HCT116 (cell line): ENCODE measurements at regions not wholly inside any gene's neighbourhood (a gene's known extent, or its start where the extent isn't known, plus 50 kb on each side); places are given as distances from the start of the nearest gene placed in this dataset.

Source experiments
- ATAC-seq: fragments of 200-7000 bp; cut with Tn5 transposase; 2 replicates; pipeline ENCODE4 v1.9.1; 2020; ENCODE audit warnings: mild to moderate bottlenecking, moderate library complexity
- BruUV-seq: library from RNA; stranded (reverse); fragments of 400-500 nt; replicated peaks from 2 replicates; lab custom pipeline; 2021; lab: Mats Ljungman, UMichigan
- CTCF ChIA-PET: fragments of 300-600 bp; sonication (Branson Sonifier 250); formaldehyde crosslinking; loops from one replicate; lab custom pipeline; 2021; ENCODE audit warnings: antibody characterized with exemption; lab: Charles Lee
- POLR2A ChIA-PET: fragments of 300-600, 350-600 bp; sonication (Branson Sonifier 250); formaldehyde crosslinking; loops from one replicate; lab custom pipeline; 2021; ENCODE audit warnings: antibody characterized with exemption; lab: Charles Lee
- RAD21 ChIA-PET, 2 experiments: fragments of 300-600 bp; sonication (Branson Sonifier 250); formaldehyde crosslinking; loops; one replicate each; lab custom pipeline; 2023; ENCODE audit warnings: low total read pairs in 2 of 2; ENCODE audit not compliant: uncharacterized antibody in 2 of 2, unreplicated experiment in 2 of 2, low non-redundant PET in 1 of 2; lab: Charles Lee
- DNase-seq: peaks from one replicate; pipeline ENCODE4 v3.0.0-alpha.2; 2010; ENCODE audit warnings: low read depth, low spot score
- H2AFZ ChIP-seq: fragments of 200-600 bp; shearing (Covaris generic), sonication (generic); 2 replicates; pipeline ENCODE4 v1.6.1; 2017; ENCODE audit warnings: low read depth, mixed run types, mixed read lengths, antibody characterized with exemption, low read length; ENCODE audit not compliant: poor library complexity, severe bottlenecking
- H3K27ac ChIP-seq: 2 replicates; pipeline ENCODE4 v1.5.1; 2012; ENCODE audit warnings: low read depth, low read length
- H3K27me3 ChIP-seq: fragments of 200-600 bp; sonication (generic); 2 replicates; pipeline ENCODE4 v1.6.1; 2016; ENCODE audit warnings: mixed run types, low read length, mixed read lengths; ENCODE audit not compliant: insufficient read depth
- H3K36me3 ChIP-seq, 2 experiments: fragments of 200-500 bp in 1 of 2; fragments of 200-600 bp in 1 of 2; sonication (Bioruptor generic) in 1 of 2; sonication (generic) in 1 of 2; 2 replicates each; pipeline versions ENCODE4 v1.5.1 to v1.6.1; 2014 to 2016; ENCODE audit warnings: low read length in 2 of 2, inconsistent platforms in 1 of 2, mixed read lengths in 1 of 2, mixed run types in 1 of 2; ENCODE audit not compliant: insufficient read depth in 2 of 2, control insufficient read depth in 1 of 2
- H3K4me1 ChIP-seq, 2 experiments: fragments of 200-600 bp in 1 of 2; sonication (generic) in 1 of 2; 2 replicates each; pipeline versions ENCODE4 v1.5.1 to v1.6.1; 2012 to 2017; ENCODE audit warnings: low read length in 2 of 2, inconsistent platforms in 1 of 2, mild to moderate bottlenecking in 1 of 2, mixed read lengths in 1 of 2, mixed run types in 1 of 2, moderate library complexity in 1 of 2; ENCODE audit not compliant: insufficient read depth in 2 of 2, control insufficient read depth in 1 of 2
- H3K4me2 ChIP-seq: fragments of 200-600 bp; sonication (generic); 2 replicates; pipeline ENCODE4 v1.6.1; 2017; ENCODE audit warnings: mixed run types, low read length, mixed read lengths
- H3K4me3 ChIP-seq, 2 experiments: fragments of 200-600 bp in 1 of 2; sonication (generic) in 1 of 2; replicated peaks in 1 of 2; 2 replicates each; pipeline ENCODE4 v1.5.1; 2011 to 2016; ENCODE audit warnings: low read length in 2 of 2, control low read depth in 1 of 2, low read depth in 1 of 2, mild to moderate bottlenecking in 1 of 2, mixed read lengths in 1 of 2, mixed run types in 1 of 2
- H3K79me2 ChIP-seq: fragments of 200-600 bp; sonication (generic); 2 replicates; pipeline ENCODE4 v1.6.1; 2017; ENCODE audit warnings: mild to moderate bottlenecking, mixed run types, low read length, moderate library complexity, mixed read lengths; ENCODE audit not compliant: insufficient read depth
- H3K9ac ChIP-seq: fragments of 200-600 bp; sonication (generic); 2 replicates; pipeline ENCODE4 v1.6.1; 2016; ENCODE audit warnings: low read length, mixed read lengths
- H3K9me2 ChIP-seq: fragments of 200-600 bp; sonication (generic), shearing (Covaris generic); 2 replicates; pipeline ENCODE4 v1.6.1; 2017; ENCODE audit warnings: mixed run types, mild to moderate bottlenecking, moderate library complexity; ENCODE audit not compliant: insufficient read depth
- H3K9me3 ChIP-seq, 2 experiments: fragments of 200-500 bp in 1 of 2; fragments of 200-600 bp in 1 of 2; sonication (Bioruptor generic) in 1 of 2; sonication (generic) in 1 of 2; 2 replicates each; pipeline ENCODE4 v1.6.1; 2014 to 2017; ENCODE audit warnings: low read length in 2 of 2, mixed read lengths in 2 of 2, inconsistent platforms in 1 of 2, low read depth in 1 of 2, mild to moderate bottlenecking in 1 of 2, mixed run types in 1 of 2, moderate library complexity in 1 of 2; ENCODE audit not compliant: control insufficient read depth in 1 of 2, insufficient read depth in 1 of 2
- H4K20me1 ChIP-seq: fragments of 200-600 bp; sonication (generic), shearing (Covaris generic); 2 replicates; pipeline ENCODE4 v1.6.1; 2017; ENCODE audit warnings: mixed run types, mild to moderate bottlenecking, moderate library complexity; ENCODE audit not compliant: insufficient read depth
- ATF3 ChIP-seq: IDR thresholded peaks from 2 replicates; pipeline ENCODE4 v1.6.1; 2012
- CEBPB ChIP-seq: IDR thresholded peaks from 2 replicates; pipeline ENCODE4 v1.6.1; 2012; ENCODE audit warnings: low read depth
- EGR1 ChIP-seq: IDR thresholded peaks from 2 replicates; pipeline ENCODE4 v1.6.1; 2012; ENCODE audit warnings: low read depth
- ELF1 ChIP-seq: IDR thresholded peaks from 2 replicates; pipeline ENCODE4 v1.6.1; 2012; ENCODE audit warnings: low read depth, borderline replicate concordance
- EZH2phosphoT487 ChIP-seq: fragments of 200-600 bp; IDR thresholded peaks from 2 replicates; pipeline ENCODE4 v1.6.1; 2018; ENCODE audit warnings: antibody characterized with exemption, borderline replicate concordance
- JUND ChIP-seq: IDR thresholded peaks from 2 replicates; pipeline ENCODE4 v1.6.1; 2012
- POLR2A ChIP-seq: IDR thresholded peaks from 2 replicates; pipeline ENCODE4 v1.7.0; 2011; ENCODE audit warnings: borderline replicate concordance; ENCODE audit not compliant: insufficient read depth, insufficient read length; ENCODE audit errors: extremely low read depth
- POLR2AphosphoS5 ChIP-seq: IDR thresholded peaks from 2 replicates; pipeline ENCODE4 v1.6.1; 2011; ENCODE audit warnings: mild to moderate bottlenecking, low read depth, low read length, moderate library complexity
- SIN3A ChIP-seq: IDR thresholded peaks from 2 replicates; pipeline ENCODE4 v1.6.1; 2012; ENCODE audit warnings: low read depth
- SP1 ChIP-seq: IDR thresholded peaks from 2 replicates; pipeline ENCODE4 v1.6.1; 2012; ENCODE audit warnings: low read depth
- SRF ChIP-seq: IDR thresholded peaks from 2 replicates; pipeline ENCODE4 v1.6.1; 2012; ENCODE audit warnings: low read depth
- YY1 ChIP-seq: IDR thresholded peaks from 2 replicates; pipeline ENCODE4 v1.6.1; 2011; ENCODE audit warnings: low read length, low read depth, moderate library complexity, mild to moderate bottlenecking; ENCODE audit not compliant: insufficient replicate concordance; ENCODE audit errors: extremely low read depth
- ZFX ChIP-seq: fragments of 450-650 bp; IDR thresholded peaks from 2 replicates; pipeline ENCODE4 v1.6.1; 2017
- ZNF274 ChIP-seq: fragments of 200-500 bp; sonication (Bioruptor generic); IDR thresholded peaks from 2 replicates; pipeline ENCODE4 v1.6.1; 2014; ENCODE audit warnings: mild to moderate bottlenecking, low read depth, low read length, inconsistent platforms
- intact Hi-C: fragments of 100-400 bp; cut with micrococcal nuclease; formaldehyde crosslinking; loops from 2 replicates; pipeline ENCODE4 v1.10.0; 2022
- TF ChIP-seq, protein P1 (sequence below), 3 experiments: fragments of 200-600 bp in 1 of 3; sonication (generic) in 1 of 3; IDR thresholded peaks in 2 of 3; conservative IDR thresholded peaks in 1 of 3; 2 replicates each; pipeline ENCODE4 v1.5.1; 2012 to 2017; ENCODE audit warnings: low read depth in 2 of 3, low read length in 2 of 3, antibody characterized with exemption in 1 of 3, borderline replicate concordance in 1 of 3, control low read depth in 1 of 3, mild to moderate bottlenecking in 1 of 3, mixed read lengths in 1 of 3, mixed run types in 1 of 3, moderate library complexity in 1 of 3; ENCODE audit not compliant: insufficient read depth in 1 of 3

DNA sequence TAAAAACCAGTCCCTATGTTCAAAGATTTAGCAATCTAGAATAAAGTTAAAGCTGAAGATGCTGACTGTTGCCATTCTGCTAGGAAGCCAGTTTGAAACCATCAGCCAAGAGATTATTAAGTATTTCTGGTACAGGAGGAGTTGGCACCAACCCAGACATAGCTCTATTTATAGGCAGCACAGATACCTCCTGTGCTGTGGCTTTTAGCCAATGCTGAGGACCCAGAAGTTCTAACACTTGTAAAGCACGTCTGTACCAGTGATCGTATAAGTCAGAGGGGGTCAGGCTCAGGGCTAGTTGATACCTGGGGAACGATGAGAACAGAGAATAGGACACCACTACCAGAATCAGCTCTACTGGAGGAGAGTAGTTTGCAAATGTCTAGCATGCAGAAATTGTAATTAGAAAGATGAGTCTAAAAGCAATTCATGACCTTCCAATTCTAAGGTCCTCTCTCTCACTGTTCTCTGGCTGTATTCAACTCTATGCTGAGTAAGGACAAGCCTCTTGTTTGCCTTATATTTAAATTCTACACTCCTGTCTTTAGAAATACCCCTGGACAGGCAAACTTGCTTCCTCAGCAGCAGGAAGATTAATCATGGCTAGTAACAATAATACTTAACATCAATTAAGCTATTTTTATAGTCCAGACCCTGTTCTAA is 96.8 kb upstream of the PALMD start (continued):
- no peak for TF ChIP-seq YY1
- no peak for TF ChIP-seq ZFX
- TF ChIP-seq JUND = no peak
- TF ChIP-seq ZNF274 = no peak
- TF ChIP-seq SP1 = no peak
- no peak for TF ChIP-seq SIN3A
- no peak for TF ChIP-seq POLR2A
- no peak for TF ChIP-seq EGR1
- TF ChIP-seq CEBPB = no peak

- H3K27ac ChIP-seq = no peak overlapping the region
- POLR2A ChIA-PET = no interaction called here
- RAD21 ChIA-PET = no interaction called here
Observed at GRCh38 chr1:99550198-99550597, 95.7 kb upstream of the PALMD start.

More at GRCh38 chr1:99550198-99550597, 95.7 kb upstream of the PALMD start:
- intact Hi-C loops = no loop called here
- TF ChIP-seq EZH2phosphoT487 (no peak), ZNF274 (no peak), CEBPB (no peak), ELF1 (no peak), ATF3 (no peak), POLR2AphosphoS5 (no peak), YY1 (no peak), SRF (no peak)
- TF ChIP-seq, protein P1, sequence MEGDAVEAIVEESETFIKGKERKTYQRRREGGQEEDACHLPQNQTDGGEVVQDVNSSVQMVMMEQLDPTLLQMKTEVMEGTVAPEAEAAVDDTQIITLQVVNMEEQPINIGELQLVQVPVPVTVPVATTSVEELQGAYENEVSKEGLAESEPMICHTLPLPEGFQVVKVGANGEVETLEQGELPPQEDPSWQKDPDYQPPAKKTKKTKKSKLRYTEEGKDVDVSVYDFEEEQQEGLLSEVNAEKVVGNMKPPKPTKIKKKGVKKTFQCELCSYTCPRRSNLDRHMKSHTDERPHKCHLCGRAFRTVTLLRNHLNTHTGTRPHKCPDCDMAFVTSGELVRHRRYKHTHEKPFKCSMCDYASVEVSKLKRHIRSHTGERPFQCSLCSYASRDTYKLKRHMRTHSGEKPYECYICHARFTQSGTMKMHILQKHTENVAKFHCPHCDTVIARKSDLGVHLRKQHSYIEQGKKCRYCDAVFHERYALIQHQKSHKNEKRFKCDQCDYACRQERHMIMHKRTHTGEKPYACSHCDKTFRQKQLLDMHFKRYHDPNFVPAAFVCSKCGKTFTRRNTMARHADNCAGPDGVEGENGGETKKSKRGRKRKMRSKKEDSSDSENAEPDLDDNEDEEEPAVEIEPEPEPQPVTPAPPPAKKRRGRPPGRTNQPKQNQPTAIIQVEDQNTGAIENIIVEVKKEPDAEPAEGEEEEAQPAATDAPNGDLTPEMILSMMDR (IDR thresholded peaks at IDR 0.05 in 2 of 3, conservative IDR thresholded peaks at IDR 0.05 in 1 of 3; ENCODE audit: borderline replicate concordance in 1 of 3, insufficient read depth in 1 of 3, low read depth in 2 of 3, low read length in 2 of 3) = no peak
- Histone ChIP-seq H4K20me1 (no peaks in the 10 kb centered on the region), H3K9me2 (no peaks in the 10 kb centered on the region), H3K4me2 (no peak overlapping the region), H3K27me3 (no peaks in the 10 kb centered on the region), H3K9ac (no peak overlapping the region), H3K79me2 (no peaks in the 10 kb centered on the region), H3K36me3 (no peaks in the 10 kb centered on the region), H2AFZ (no peak overlapping the region), H3K9me3 (no peaks in the 10 kb centered on the region), H3K4me1 (no peaks in the 10 kb centered on the region), H3K4me3 (no peak overlapping the region)
- DNase-seq = no peak
- no peak for ATAC-seq
- BruUV-seq = no TSS peak
- CTCF ChIA-PET = no interaction called here
